GM12892 (cell line): ENCODE measurements at regions not wholly inside any gene's neighbourhood (a gene's known extent, or its start where the extent isn't known, plus 50 kb on each side); places are given as distances from the start of the nearest gene placed in this dataset.
"Not testable (repeated sequence)": the region's sequence is repeated elsewhere in the genome, so short reads cannot be mapped to it uniquely, and the experiment has no call there.

Source experiments
- DNase-seq: peaks from one replicate; pipeline ENCODE4 v3.0.0; 2011; ENCODE audit not compliant: insufficient read length
- FAIRE-seq: peaks from 2 replicates; lab custom pipeline; 2011; peaks lifted over from hg19 to GRCh38; lab: Jason Lieb, UNC
- POLR2A ChIP-seq: IDR thresholded peaks from 2 replicates; pipeline ENCODE4 v1.6.1; 2011; ENCODE audit warnings: low read depth, low read length, control low read depth
- POLR2AphosphoS5 ChIP-seq: IDR thresholded peaks from 2 replicates; pipeline ENCODE4 v1.6.1; 2011; ENCODE audit warnings: low read depth, low read length, control low read depth
- TAF1 ChIP-seq: IDR thresholded peaks from 2 replicates; pipeline ENCODE4 v1.6.1; 2011; ENCODE audit warnings: low read depth, mild to moderate bottlenecking, control low read depth, low read length, borderline replicate concordance

- TF ChIP-seq POLR2AphosphoS5: no peak
- no peak for TF ChIP-seq TAF1
- no peak for TF ChIP-seq POLR2A
- FAIRE-seq (no peak), DNase-seq (no peak)
Observed at GRCh38 chr14:98931126-98931525, 340.9 kb downstream of the BCL11B start.

- FAIRE-seq (no peak), DNase-seq (no peak)
- no peak for TF ChIP-seq POLR2A
- TF ChIP-seq TAF1: no peak
- no peak for TF ChIP-seq POLR2AphosphoS5
Observed at GRCh38 chr14:98931911-98932310, 340.1 kb downstream of the BCL11B start.

GRCh38 chr14:98932431-98933325 lies 339.3 kb downstream of the BCL11B start:
- DNase-seq (no peak), FAIRE-seq (no peak)
- TF ChIP-seq POLR2A (no peak), POLR2AphosphoS5 (no peak), TAF1 (no peak)

GRCh38 chr14:98934569-98934968 lies 337.4 kb downstream of the BCL11B start:
- FAIRE-seq, DNase-seq: not testable (repeated sequence)

GRCh38 chr14:98935921-98936320 lies 336.1 kb downstream of the BCL11B start:
- no peak for FAIRE-seq
- DNase-seq: no peak
- TF ChIP-seq POLR2A: no peak
- no peak for TF ChIP-seq POLR2AphosphoS5
- no peak for TF ChIP-seq TAF1

GRCh38 chr14:98937021-98937420 lies 335.0 kb downstream of the BCL11B start:
- FAIRE-seq (no peak), DNase-seq (no peak)
- TF ChIP-seq TAF1 (no peak), POLR2A (no peak), POLR2AphosphoS5 (no peak)

- FAIRE-seq: no peak
- TF ChIP-seq POLR2AphosphoS5: no peak
- TF ChIP-seq TAF1: no peak
- TF ChIP-seq POLR2A: no peak
- no peak for DNase-seq
Observed at GRCh38 chr14:98937712-98938505, 334.1 kb downstream of the BCL11B start.

GRCh38 chr14:98940693-98941437 lies 331.1 kb downstream of the BCL11B start:
- no peak for DNase-seq
- TF ChIP-seq POLR2A (no peak), TAF1 (no peak), POLR2AphosphoS5 (no peak)
- no peak for FAIRE-seq

GRCh38 chr14:98941481-98941880 lies 330.5 kb downstream of the BCL11B start:
- no peak for FAIRE-seq
- no peak for DNase-seq
- TF ChIP-seq POLR2AphosphoS5 (no peak), TAF1 (no peak), POLR2A (no peak)

GRCh38 chr14:98943907-98944306 lies 328.1 kb downstream of the BCL11B start:
- DNase-seq (no peak), FAIRE-seq (no peak)
- TF ChIP-seq POLR2AphosphoS5 (no peak), TAF1 (no peak), POLR2A (no peak)

GRCh38 chr14:98944989-98945388 lies 327.0 kb downstream of the BCL11B start:
- FAIRE-seq (no peak), DNase-seq (no peak)
- TF ChIP-seq POLR2A (no peak), POLR2AphosphoS5 (no peak), TAF1 (no peak)
